ENCODE measurements at regions not wholly inside any gene's neighbourhood (a gene's known extent, or its start where the extent isn't known, plus 50 kb on each side); places are given as distances from the start of the nearest gene placed in this dataset.

GRCh38 chr14:84527706-84528105 is 1002.2 kb upstream of the FLRT2 start:
- no peak for DNase-seq

- no peak for DNase-seq
These were observed 997.9 kb upstream of the FLRT2 start for GRCh38 chr14:84532016-84532415.

- no peak for DNase-seq
These were observed 996.7 kb upstream of the FLRT2 start for GRCh38 chr14:84533181-84533725.

- DNase-seq = no peak
These were observed 996.2 kb upstream of the FLRT2 start for GRCh38 chr14:84533791-84534190.

GRCh38 chr14:84535484-84535883 is 994.5 kb upstream of the FLRT2 start:
- no peak for DNase-seq

GRCh38 chr14:84535976-84536375 is 994.0 kb upstream of the FLRT2 start:
- DNase-seq = no peak

- DNase-seq = no peak
These were observed 988.9 kb upstream of the FLRT2 start for GRCh38 chr14:84541018-84541417.

- DNase-seq = no peak
These were observed 986.1 kb upstream of the FLRT2 start for GRCh38 chr14:84543859-84544258.

GRCh38 chr14:84544486-84545131 is 985.3 kb upstream of the FLRT2 start:
- DNase-seq = no peak

- DNase-seq = no peak
These were observed 983.7 kb upstream of the FLRT2 start for GRCh38 chr14:84546236-84546635.

- DNase-seq = no peak
These were observed 975.8 kb upstream of the FLRT2 start for GRCh38 chr14:84554136-84554535.

- no peak for DNase-seq
These were observed 974.5 kb upstream of the FLRT2 start for GRCh38 chr14:84555493-84555892.

- no peak for DNase-seq
These were observed 963.8 kb upstream of the FLRT2 start for GRCh38 chr14:84566109-84566508.

GRCh38 chr14:84575681-84576080 is 954.3 kb upstream of the FLRT2 start:
- DNase-seq = no peak

GRCh38 chr14:84579292-84579691 is 950.7 kb upstream of the FLRT2 start:
- DNase-seq = no peak

- DNase-seq = no peak
These were observed 948.9 kb upstream of the FLRT2 start for GRCh38 chr14:84581041-84581440.

- no peak for DNase-seq
These were observed 945.4 kb upstream of the FLRT2 start for GRCh38 chr14:84584511-84584910.

GRCh38 chr14:84591827-84592445 is 938.0 kb upstream of the FLRT2 start:
- no peak for DNase-seq

- no peak for DNase-seq
These were observed 937.2 kb upstream of the FLRT2 start for GRCh38 chr14:84592770-84593169.

- DNase-seq = no peak
These were observed 919.9 kb upstream of the FLRT2 start for GRCh38 chr14:84610086-84610485.

GRCh38 chr14:84622357-84622756 is 907.6 kb upstream of the FLRT2 start:
- no peak for DNase-seq

- DNase-seq = no peak
These were observed 886.5 kb upstream of the FLRT2 start for GRCh38 chr14:84643446-84643845.

- DNase-seq = no peak
These were observed 883.0 kb upstream of the FLRT2 start for GRCh38 chr14:84646786-84647500.

- DNase-seq = no peak
These were observed 874.9 kb upstream of the FLRT2 start for GRCh38 chr14:84655014-84655413.

All from activated effector memory CD4-positive, alpha-beta T cell treated with anti-CD3 and anti-CD28 coated beads, Interleukin-2, amount 50 U/mL, for 16 hours (primary cell).